Peyer's patch (tissue), 4 donors: ENCODE measurements at regions not wholly inside any gene's neighbourhood (a gene's known extent, or its start where the extent isn't known, plus 50 kb on each side); places are given as distances from the start of the nearest gene placed in this dataset.

Experiments
- DNase-seq, 3 donors: peaks; one replicate each; pipeline ENCODE4 v3.0.0-alpha.2; 2017 to 2019
- H3K27ac ChIP-seq, 4 donors: fragments of 200-600 bp; sonication (generic); one replicate each; pipeline ENCODE4 v1.5.1; 2016 to 2019
- H3K27me3 ChIP-seq, 2 donors: fragments of 200-600 bp; sonication (generic); one replicate each; pipeline ENCODE4 v1.5.1; 2019
- H3K36me3 ChIP-seq, 3 donors: fragments of 200-600 bp; sonication (generic); one replicate each; pipeline ENCODE4 v1.5.1; 2016 to 2019
- H3K4me1 ChIP-seq, 4 donors: fragments of 200-600 bp; sonication (generic); one replicate each; pipeline ENCODE4 v1.5.1; 2016 to 2019
- H3K4me3 ChIP-seq, 4 donors: fragments of 200-600 bp; sonication (generic); 1 replicate in 3 of 4; 2 replicates in 1 of 4; pipeline ENCODE4 v1.5.1; 2016 to 2019; ENCODE audit warnings: mild to moderate bottlenecking in 1 of 4
- H3K9me3 ChIP-seq, 4 donors: fragments of 200-600 bp; sonication (generic); one replicate each; pipeline ENCODE4 v1.5.1; 2016 to 2019; ENCODE audit warnings: mild to moderate bottlenecking in 1 of 4
- CTCF ChIP-seq, 6 experiments: fragments of 450-650 bp in 4 of 6; fragments of 200-600 bp in 2 of 6; sonication (generic) in 1 of 6; IDR thresholded peaks; one replicate each; pipeline ENCODE4 v1.5.1; 2017 to 2019; ENCODE audit warnings: antibody characterized with exemption in 6 of 6, mild to moderate bottlenecking in 3 of 6, moderate library complexity in 1 of 6
- POLR2A ChIP-seq, 2 donors: fragments of 450-650 bp; IDR thresholded peaks; one replicate each; pipeline ENCODE4 v1.5.1; 2017; ENCODE audit warnings: antibody characterized with exemption in 2 of 2, mild to moderate bottlenecking in 2 of 2, moderate library complexity in 2 of 2

- Histone ChIP-seq H3K9me3 (no peaks in the 10 kb centered on the region), H3K4me3 (no peak overlapping the region), H3K4me1 (no peaks in the 10 kb centered on the region), H3K27ac (no peak overlapping the region), H3K27me3 (no peaks in the 10 kb centered on the region), H3K36me3 (no peaks in the 10 kb centered on the region)
- no peak for DNase-seq
- no peak for TF ChIP-seq CTCF (IDR thresholded peaks at IDR 0.05)
- TF ChIP-seq POLR2A (IDR thresholded peaks at IDR 0.05) = no peak
Measured at GRCh38 chr4:156362581-156362980, 408.9 kb upstream of the CTSO start.

GRCh38 chr4:156347412-156348075 is 393.9 kb upstream of the CTSO start:
- no peak overlapping the region for H3K27ac ChIP-seq

GRCh38 chr4:156346959-156347385 is 393.3 kb upstream of the CTSO start:
- Histone ChIP-seq H3K9me3 (no peaks in the 10 kb centered on the region), H3K36me3 (no peaks in the 10 kb centered on the region), H3K27ac (no peak overlapping the region), H3K4me1 (no peaks in the 10 kb centered on the region), H3K27me3 (no peaks in the 10 kb centered on the region), H3K4me3 (no peak overlapping the region)
- TF ChIP-seq POLR2A (IDR thresholded peaks at IDR 0.05) (no peak), CTCF (IDR thresholded peaks at IDR 0.05) (no peak)
- DNase-seq = no peak

More at GRCh38 chr4:156347412-156348075, 393.9 kb upstream of the CTSO start:
- DNase-seq = no peak
- TF ChIP-seq POLR2A (IDR thresholded peaks at IDR 0.05) (no peak), CTCF (IDR thresholded peaks at IDR 0.05) (no peak)
- Histone ChIP-seq H3K4me3 (no peak overlapping the region), H3K4me1 (no peaks in the 10 kb centered on the region), H3K9me3 (no peaks in the 10 kb centered on the region), H3K36me3 (no peaks in the 10 kb centered on the region), H3K27me3 (no peaks in the 10 kb centered on the region)

GRCh38 chr4:156344397-156344796 is 390.7 kb upstream of the CTSO start:
- Histone ChIP-seq H3K36me3 (no peaks in the 10 kb centered on the region), H3K27me3 (no peaks in the 10 kb centered on the region), H3K4me1 (no peaks in the 10 kb centered on the region), H3K9me3 (no peaks in the 10 kb centered on the region), H3K27ac (no peak overlapping the region), H3K4me3 (no peak overlapping the region)
- DNase-seq = no peak
- TF ChIP-seq CTCF (IDR thresholded peaks at IDR 0.05) (no peak), POLR2A (IDR thresholded peaks at IDR 0.05) (no peak)

- no peak overlapping the region for H3K4me3 ChIP-seq
- no peak for TF ChIP-seq POLR2A (IDR thresholded peaks at IDR 0.05)
- no peak for TF ChIP-seq CTCF (IDR thresholded peaks at IDR 0.05)
- no peaks in the 10 kb centered on the region for H3K36me3 ChIP-seq
- no peak overlapping the region for H3K27ac ChIP-seq
- no peaks in the 10 kb centered on the region for H3K9me3 ChIP-seq
- H3K27me3 ChIP-seq = no peaks in the 10 kb centered on the region
- DNase-seq = no peak
- H3K4me1 ChIP-seq = no peaks in the 10 kb centered on the region
Measured at GRCh38 chr4:156336511-156336910, 382.8 kb upstream of the CTSO start.

GRCh38 chr4:156335721-156336120 is 382.1 kb upstream of the CTSO start:
- Histone ChIP-seq H3K27me3 (no peaks in the 10 kb centered on the region), H3K9me3 (no peaks in the 10 kb centered on the region), H3K36me3 (no peaks in the 10 kb centered on the region), H3K4me3 (no peak overlapping the region), H3K27ac (no peak overlapping the region), H3K4me1 (no peaks in the 10 kb centered on the region)
- no peak for DNase-seq
- TF ChIP-seq CTCF (IDR thresholded peaks at IDR 0.05) = no peak
- TF ChIP-seq POLR2A (IDR thresholded peaks at IDR 0.05) = no peak
